Central memory CD8-positive, alpha-beta T cell (primary cell): ENCODE measurements at regions not wholly inside any gene's neighbourhood (a gene's known extent, or its start where the extent isn't known, plus 50 kb on each side); places are given as distances from the start of the nearest gene placed in this dataset.
"Not testable (repeated sequence)": the region's sequence is repeated elsewhere in the genome, so short reads cannot be mapped to it uniquely, and the experiment has no call there.

Experiments used
- ATAC-seq: fragments of 150-1000 bp; cut with Tn5 transposase; replicated peaks from 2 replicates; pipeline ENCODE4 v1.10.0; 2022; ENCODE audit warnings: mild to moderate bottlenecking, moderate FRiP score, moderate number of reproducible peaks; ENCODE audit not compliant: poor library complexity, severe bottlenecking; ENCODE audit errors: extremely low read depth
- DNase-seq, 2 donors: peaks; one replicate each; pipeline ENCODE4 v3.0.0; 2021; ENCODE audit warnings: low spot score in 2 of 2
- H3K27ac Mint-ChIP-seq: one replicate; pipeline ENCODE4 v1.8.0; 2022; ENCODE audit warnings: low read depth, mild to moderate bottlenecking, moderate library complexity, mixed read lengths
- H3K27me3 Mint-ChIP-seq: one replicate; pipeline ENCODE4 v1.8.0; 2022; ENCODE audit warnings: mixed read lengths
- H3K36me3 Mint-ChIP-seq: one replicate; pipeline ENCODE4 v1.8.0; 2022; ENCODE audit warnings: mild to moderate bottlenecking, moderate library complexity, mixed read lengths; ENCODE audit not compliant: insufficient read depth
- H3K4me1 Mint-ChIP-seq: one replicate; pipeline ENCODE4 v1.8.0; 2022; ENCODE audit warnings: mixed read lengths
- H3K4me3 Mint-ChIP-seq: one replicate; pipeline ENCODE4 v1.8.0; 2022; ENCODE audit warnings: mild to moderate bottlenecking, moderate library complexity, mixed read lengths
- H3K9me3 Mint-ChIP-seq: one replicate; pipeline ENCODE4 v1.8.0; 2022; ENCODE audit warnings: mixed read lengths

DNA sequence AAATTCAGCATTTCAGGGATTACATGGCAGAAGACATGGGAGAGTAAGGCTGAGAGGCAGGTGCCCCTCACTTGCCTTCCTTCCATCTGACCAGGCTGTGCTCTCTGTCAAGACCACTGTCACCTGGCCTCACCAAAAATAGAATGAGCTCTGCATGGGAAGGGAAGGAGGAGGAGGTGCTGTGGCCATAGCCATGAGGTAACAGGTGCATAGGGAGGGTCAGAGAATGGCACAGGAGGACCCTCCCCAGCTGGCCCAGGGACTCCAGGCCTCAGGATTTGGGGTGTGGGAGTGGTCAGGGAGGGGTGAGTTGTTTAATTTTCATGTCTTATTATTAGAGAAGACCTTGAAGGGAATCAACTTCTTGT, 192.3 kb downstream of the FCRL5 start:
- no peaks in the 10 kb centered on the region for H3K4me1 Mint-ChIP-seq
- no peak overlapping the region for H3K4me3 Mint-ChIP-seq
- peaks cover 32% of the 10 kb centered on the region for H3K27me3 Mint-ChIP-seq
- ATAC-seq (no peak), DNase-seq (no peak)
- H3K27ac Mint-ChIP-seq, result no peak overlapping the region
- H3K9me3 Mint-ChIP-seq, result no peaks in the 10 kb centered on the region
- H3K36me3 Mint-ChIP-seq, result peaks cover 2% of the 10 kb centered on the region

DNA sequence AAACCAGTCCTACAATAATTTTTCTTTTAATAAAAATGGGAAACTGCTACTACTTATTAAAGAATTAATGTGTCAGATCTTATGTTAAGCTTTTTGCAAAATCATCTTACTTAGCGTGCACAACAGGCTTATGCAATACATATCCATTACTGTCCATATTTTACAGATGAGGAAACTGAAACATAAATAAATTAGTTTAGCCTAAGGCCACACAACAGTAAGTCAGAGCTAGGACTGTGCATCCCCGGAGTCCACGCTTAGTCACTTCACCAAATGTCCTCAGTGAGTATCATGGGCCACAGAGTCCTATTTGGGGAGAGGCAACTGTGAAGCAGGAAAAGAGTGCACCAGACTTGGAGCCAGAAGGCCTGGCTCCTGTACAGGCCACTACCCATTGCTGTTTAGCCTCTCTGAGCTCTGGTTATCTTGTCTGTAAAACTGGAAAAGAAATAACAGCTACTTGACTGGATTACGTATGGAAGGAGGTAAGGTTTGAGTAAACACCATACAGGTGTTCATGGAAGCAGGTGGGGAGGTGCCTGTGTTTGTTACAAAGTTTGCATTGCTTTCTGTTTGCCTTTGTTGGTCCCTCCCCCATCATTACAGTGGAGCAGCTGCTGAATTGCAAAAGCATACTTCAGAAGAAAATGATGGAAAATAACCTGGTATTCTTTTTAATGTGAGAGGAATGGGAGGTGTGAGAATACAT, 192.8 kb downstream of the FCRL5 start:
- H3K27me3 Mint-ChIP-seq, result peaks cover 32% of the 10 kb centered on the region
- peaks cover 2% of the 10 kb centered on the region for H3K36me3 Mint-ChIP-seq
- no peak overlapping the region for H3K27ac Mint-ChIP-seq
- no peak overlapping the region for H3K4me3 Mint-ChIP-seq
- DNase-seq, result no peak
- no peak for ATAC-seq
- no peaks in the 10 kb centered on the region for H3K4me1 Mint-ChIP-seq
- no peaks in the 10 kb centered on the region for H3K9me3 Mint-ChIP-seq

DNA sequence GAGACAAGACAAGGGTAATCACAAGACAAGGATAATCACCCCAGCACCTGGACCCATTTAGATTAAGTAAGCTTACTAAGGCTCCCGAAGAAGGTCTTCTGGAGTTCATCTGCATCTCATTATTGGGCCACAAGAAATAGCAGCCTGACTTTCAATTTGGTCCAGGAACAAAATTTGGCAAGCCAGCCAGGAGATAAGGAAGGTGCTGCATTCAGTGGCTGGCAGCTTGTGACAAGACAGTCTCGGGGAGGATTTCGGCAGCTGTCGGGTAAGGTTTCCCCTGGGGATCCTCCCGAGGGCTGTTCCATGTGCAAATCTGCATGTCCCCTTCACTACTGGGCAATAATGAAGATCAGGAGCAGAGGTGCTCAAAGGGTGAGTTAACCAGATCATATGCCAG, 195.2 kb downstream of the FCRL5 start:
- Mint-ChIP-seq H3K27me3 (peaks cover 50% of the 10 kb centered on the region), H3K9me3 (no peaks in the 10 kb centered on the region), H3K36me3 (no peaks in the 10 kb centered on the region), H3K4me1 (no peaks in the 10 kb centered on the region), H3K4me3 (no peak overlapping the region), H3K27ac (no peak overlapping the region)
- DNase-seq (no peak), ATAC-seq (no peak)

- Mint-ChIP-seq H3K27ac (no peak overlapping the region), H3K4me1 (no peaks in the 10 kb centered on the region), H3K36me3 (no peaks in the 10 kb centered on the region), H3K9me3 (no peaks in the 10 kb centered on the region), H3K27me3 (peaks cover 50% of the 10 kb centered on the region), H3K4me3 (no peak overlapping the region)
- no peak for ATAC-seq
- DNase-seq, result no peak
These were observed 195.7 kb downstream of the FCRL5 start for GRCh38 chr1:157356601-157357000.

- Mint-ChIP-seq H3K36me3 (no peaks in the 10 kb centered on the region), H3K27ac (no peak overlapping the region)
- no peak for ATAC-seq
These were observed 198.8 kb downstream of the FCRL5 start for GRCh38 chr1:157353546-157353945.

GRCh38 chr1:157352817-157353408, 199.4 kb downstream of the FCRL5 start:
- Mint-ChIP-seq H3K27me3 (peaks cover 61% of the 10 kb centered on the region), H3K27ac (no peak overlapping the region), H3K4me3 (no peak overlapping the region), H3K9me3 (no peaks in the 10 kb centered on the region), H3K36me3 (no peaks in the 10 kb centered on the region), H3K4me1 (no peaks in the 10 kb centered on the region)
- ATAC-seq (no peak), DNase-seq (no peak)

More at GRCh38 chr1:157353546-157353945, 198.8 kb downstream of the FCRL5 start:
- H3K4me1 Mint-ChIP-seq, result no peaks in the 10 kb centered on the region
- DNase-seq, result no peak
- H3K4me3 Mint-ChIP-seq, result no peak overlapping the region
- H3K9me3 Mint-ChIP-seq, result no peaks in the 10 kb centered on the region
- H3K27me3 Mint-ChIP-seq, result peaks cover 56% of the 10 kb centered on the region

DNA sequence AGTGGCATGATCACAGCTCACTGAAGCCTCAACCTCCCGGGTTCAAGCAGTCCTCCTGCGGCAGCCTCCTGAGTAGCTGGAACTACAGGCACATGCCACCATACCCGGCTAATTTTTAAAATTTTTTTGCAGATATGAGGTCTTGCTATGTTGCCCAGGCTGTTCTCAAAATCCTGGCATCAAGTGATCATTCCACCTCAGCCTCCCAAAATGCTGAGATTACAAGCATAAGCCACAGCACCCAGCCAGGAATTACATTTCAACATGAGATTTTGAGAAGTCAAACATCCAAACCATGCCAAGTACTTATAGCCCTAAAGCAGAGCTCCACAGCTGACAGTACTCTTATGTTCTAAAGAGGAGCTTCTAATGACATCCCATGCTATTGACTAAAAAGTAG, 200.1 kb downstream of the FCRL5 start:
- no peaks in the 10 kb centered on the region for H3K9me3 Mint-ChIP-seq
- H3K27me3 Mint-ChIP-seq, result peaks cover 68% of the 10 kb centered on the region
- ATAC-seq (no peak), DNase-seq (no peak)
- H3K4me3 Mint-ChIP-seq, result no peak overlapping the region
- H3K27ac Mint-ChIP-seq, result no peak overlapping the region
- H3K36me3 Mint-ChIP-seq, result no peaks in the 10 kb centered on the region
- H3K4me1 Mint-ChIP-seq, result no peaks in the 10 kb centered on the region

GRCh38 chr1:157351800-157352199, 200.5 kb downstream of the FCRL5 start:
- not testable (repeated sequence) for H3K27ac Mint-ChIP-seq, H3K4me1 Mint-ChIP-seq, DNase-seq, H3K36me3 Mint-ChIP-seq, H3K9me3 Mint-ChIP-seq, H3K4me3 Mint-ChIP-seq, ATAC-seq
- peaks cover 72% of the 10 kb centered on the region for H3K27me3 Mint-ChIP-seq

DNA sequence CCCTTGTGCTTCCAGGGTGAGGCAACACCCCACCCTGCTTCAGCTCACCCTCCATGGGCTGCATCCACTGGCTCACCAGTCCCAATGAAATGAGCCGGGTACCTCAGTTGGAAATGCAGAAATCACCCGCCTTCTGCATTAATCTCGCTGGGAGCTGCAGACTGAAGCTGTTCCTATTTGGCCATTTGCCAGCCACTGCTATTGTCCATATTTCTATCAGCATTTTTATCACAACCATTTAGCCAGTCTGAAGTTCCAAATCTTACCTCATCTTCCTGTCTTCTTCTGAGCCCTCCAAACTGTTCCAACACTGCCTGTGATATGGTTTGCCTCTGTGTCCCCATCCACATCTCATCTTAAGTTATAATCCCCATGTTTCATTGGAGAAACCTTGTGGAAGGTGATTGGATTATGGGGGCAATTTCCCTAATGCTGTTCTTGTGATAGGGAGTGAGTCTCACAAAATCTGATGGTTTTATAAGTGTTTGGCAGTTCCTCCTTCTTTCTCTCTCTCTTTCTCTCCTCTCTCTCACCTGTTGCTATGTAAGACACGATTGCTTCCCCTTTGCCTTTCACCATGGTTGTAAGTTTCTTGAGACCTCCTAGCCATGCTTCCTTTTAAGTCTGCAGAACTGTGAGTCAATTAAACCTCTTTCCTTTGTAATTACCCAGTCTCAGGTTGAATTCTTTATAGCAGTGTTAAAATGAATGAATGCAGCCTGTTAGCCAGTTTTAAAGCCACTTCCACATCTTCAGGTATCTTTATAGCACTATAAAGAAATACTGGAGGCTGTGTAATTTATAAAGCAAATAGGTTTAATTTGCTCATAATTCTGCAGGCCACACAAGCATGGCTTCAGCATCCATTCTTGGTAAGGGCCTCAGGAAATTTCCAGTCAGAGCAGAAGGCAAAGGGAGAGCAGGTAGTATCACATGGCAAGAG, 203.5 kb downstream of the FCRL5 start:
- Mint-ChIP-seq H3K27ac (no peak overlapping the region), H3K9me3 (no peaks in the 10 kb centered on the region), H3K4me3 (no peak overlapping the region), H3K4me1 (no peaks in the 10 kb centered on the region), H3K36me3 (no peaks in the 10 kb centered on the region), H3K27me3 (peaks cover 90% of the 10 kb centered on the region)
- ATAC-seq (no peak), DNase-seq (no peak)

- ATAC-seq (no peak), DNase-seq (no peak)
- H3K27ac Mint-ChIP-seq, result no peak overlapping the region
- peaks cover 78% of the 10 kb centered on the region for H3K27me3 Mint-ChIP-seq
- H3K9me3 Mint-ChIP-seq, result no peaks in the 10 kb centered on the region
- no peak overlapping the region for H3K4me3 Mint-ChIP-seq
- no peaks in the 10 kb centered on the region for H3K36me3 Mint-ChIP-seq
- H3K4me1 Mint-ChIP-seq, result no peaks in the 10 kb centered on the region
These were observed 204.8 kb downstream of the FCRL5 start for GRCh38 chr1:157347506-157347905.

GRCh38 chr1:157337785-157338184, 199.6 kb upstream of the ETV3 start:
- H3K27me3 Mint-ChIP-seq, result peaks cover 66% of the 10 kb centered on the region
- not testable (repeated sequence) for H3K4me1 Mint-ChIP-seq, H3K4me3 Mint-ChIP-seq, H3K36me3 Mint-ChIP-seq, H3K9me3 Mint-ChIP-seq, ATAC-seq, H3K27ac Mint-ChIP-seq, DNase-seq

GRCh38 chr1:157335056-157335455, 196.9 kb upstream of the ETV3 start:
- H3K27ac Mint-ChIP-seq, result no peak overlapping the region
- H3K4me1 Mint-ChIP-seq, result no peaks in the 10 kb centered on the region
- DNase-seq (no peak), ATAC-seq (no peak)
- H3K27me3 Mint-ChIP-seq, result peaks cover 79% of the 10 kb centered on the region
- peaks cover 6% of the 10 kb centered on the region for H3K9me3 Mint-ChIP-seq
- H3K36me3 Mint-ChIP-seq, result no peaks in the 10 kb centered on the region
- no peak overlapping the region for H3K4me3 Mint-ChIP-seq

- Mint-ChIP-seq H3K4me1 (no peaks in the 10 kb centered on the region), H3K27me3 (peaks cover 69% of the 10 kb centered on the region), H3K9me3 (peaks cover 6% of the 10 kb centered on the region), H3K27ac (no peak overlapping the region), H3K36me3 (no peaks in the 10 kb centered on the region), H3K4me3 (no peak overlapping the region)
- DNase-seq, result no peak
- ATAC-seq, result no peak
These were observed 195.8 kb upstream of the ETV3 start for GRCh38 chr1:157334041-157334440.
